Stomach (tissue), 4 donors: ENCODE measurements at regions not wholly inside any gene's neighbourhood (a gene's known extent, or its start where the extent isn't known, plus 50 kb on each side); places are given as distances from the start of the nearest gene placed in this dataset.

Experiments used
- CTCF ChIP-seq, 7 experiments: fragments of 450-650 bp in 4 of 7; fragments of 200-600 bp in 3 of 7; sonication (generic) in 3 of 7; IDR thresholded peaks; one replicate each; pipeline ENCODE4 v1.5.1; 2016 to 2019; ENCODE audit warnings: antibody characterized with exemption in 7 of 7, control low read depth in 2 of 7, mild to moderate bottlenecking in 1 of 7
- POLR2A ChIP-seq, 4 donors: fragments of 450-650 bp; IDR thresholded peaks; one replicate each; pipeline ENCODE4 v1.6.1; 2016; ENCODE audit warnings: antibody characterized with exemption in 4 of 4, control low read depth in 2 of 4, mild to moderate bottlenecking in 1 of 4, moderate library complexity in 1 of 4

GRCh38 chr17:14793237-14793636, 471.9 kb downstream of the PMP22 start:
- TF ChIP-seq CTCF (IDR thresholded peaks at IDR 0.05) (no peak), POLR2A (IDR thresholded peaks at IDR 0.05) (no peak)
